GM19397 (cell line): ENCODE measurements at regions not wholly inside any gene's neighbourhood (a gene's known extent, or its start where the extent isn't known, plus 50 kb on each side); places are given as distances from the start of the nearest gene placed in this dataset.

Experiments used
- ATAC-seq: cut with Tn5 transposase; IDR thresholded peaks from one replicate; pipeline ENCODE4 v1.9.1; 2021; ENCODE audit warnings: mild to moderate bottlenecking, moderate library complexity; ENCODE audit not compliant: unreplicated experiment

GRCh38 chr20:10724449-10725173, 50.8 kb upstream of the JAG1 start:
- no peak for ATAC-seq

GRCh38 chr20:10728873-10729670, 55.3 kb upstream of the JAG1 start:
- ATAC-seq: no peak

GRCh38 chr20:10729785-10730184, 56.0 kb upstream of the JAG1 start:
- ATAC-seq: no peak

- ATAC-seq: no peak
Observed at GRCh38 chr20:10730629-10731183, 56.9 kb upstream of the JAG1 start.

- no peak for ATAC-seq
Observed at GRCh38 chr20:10731190-10731965, 57.6 kb upstream of the JAG1 start.

GRCh38 chr20:10733122-10733521, 59.3 kb upstream of the JAG1 start:
- no peak for ATAC-seq

GRCh38 chr20:10735195-10735949, 61.6 kb upstream of the JAG1 start:
- ATAC-seq: no peak

- ATAC-seq: no peak
Observed at GRCh38 chr20:10739134-10739533, 65.3 kb upstream of the JAG1 start.

- no peak for ATAC-seq
Observed at GRCh38 chr20:10739566-10739965, 65.8 kb upstream of the JAG1 start.

- ATAC-seq: no peak
Observed at GRCh38 chr20:10741060-10741459, 67.3 kb upstream of the JAG1 start.

- no peak for ATAC-seq
Observed at GRCh38 chr20:10745790-10746189, 72.0 kb upstream of the JAG1 start.

GRCh38 chr20:10747019-10747418, 73.2 kb upstream of the JAG1 start:
- ATAC-seq: no peak

GRCh38 chr20:10749084-10749483, 75.3 kb upstream of the JAG1 start:
- ATAC-seq: no peak

- no peak for ATAC-seq
Observed at GRCh38 chr20:10752206-10752605, 78.4 kb upstream of the JAG1 start.

- ATAC-seq: no peak
Observed at GRCh38 chr20:10754824-10755223, 81.0 kb upstream of the JAG1 start.

GRCh38 chr20:10758446-10758845, 84.6 kb upstream of the JAG1 start:
- ATAC-seq: no peak

GRCh38 chr20:10761232-10761631, 87.4 kb upstream of the JAG1 start:
- ATAC-seq: no peak

GRCh38 chr20:10761786-10762185, 88.0 kb upstream of the JAG1 start:
- no peak for ATAC-seq

GRCh38 chr20:10762216-10762615, 88.4 kb upstream of the JAG1 start:
- no peak for ATAC-seq

GRCh38 chr20:10763112-10763511, 89.3 kb upstream of the JAG1 start:
- ATAC-seq: no peak

GRCh38 chr20:10769700-10770099, 95.9 kb upstream of the JAG1 start:
- ATAC-seq: no peak
